ENCODE measurements at regions not wholly inside any gene's neighbourhood (a gene's known extent, or its start where the extent isn't known, plus 50 kb on each side); places are given as distances from the start of the nearest gene placed in this dataset.

DNA sequence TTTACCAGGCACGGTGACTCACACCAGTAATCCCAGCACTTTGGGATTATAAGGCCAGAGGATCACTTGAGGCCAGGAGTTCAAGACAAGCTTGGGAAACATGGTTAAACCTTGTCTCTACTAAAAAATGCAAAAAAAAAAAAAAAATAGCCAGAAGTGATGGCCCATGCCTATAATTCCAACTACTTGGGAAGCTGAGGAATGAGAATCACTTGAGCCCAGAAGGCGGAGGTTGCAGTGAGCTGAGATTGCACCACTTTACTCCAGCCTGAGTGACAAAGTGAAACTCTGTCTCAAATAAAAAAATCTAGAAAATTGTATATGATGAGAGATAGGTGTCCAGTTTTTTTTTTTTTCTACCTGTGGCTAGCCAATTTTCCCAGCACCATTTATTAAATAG, 578.2 kb downstream of the ANKRD7 start:
- DNase-seq (no peak), ATAC-seq (ENCODE audit: low read depth) (no peak)
- Mint-ChIP-seq H3K4me3 (no peak overlapping the region), H3K9me3 (ENCODE audit: insufficient read depth) (peaks cover 3% of the 10 kb centered on the region), H3K4me1 (no peaks in the 10 kb centered on the region), H3K27ac (no peak overlapping the region), H3K27me3 (no peaks in the 10 kb centered on the region)
- H3K4me2 ChIP-seq (replicated peaks; ENCODE audit: low read depth, low read length, poor library complexity, severe bottlenecking), result no peak overlapping the region
- H2AFZ ChIP-seq (ENCODE audit: insufficient read depth, low read depth, low read length, poor library complexity, severe bottlenecking), result no peak overlapping the region
- no peak overlapping the region for H3K9ac ChIP-seq (ENCODE audit: low read length)
- H3K4me1 ChIP-seq (ENCODE audit: control insufficient read depth in 2 of 2, insufficient read depth in 2 of 2, low read length in 2 of 2), result no peaks in the 10 kb centered on the region
- intact Hi-C loops (cut with micrococcal nuclease), result no loop called here
- H3K27me3 ChIP-seq (replicated peaks in 1 of 4; ENCODE audit: control extremely low read depth in 1 of 4, control insufficient read depth in 3 of 4, insufficient read depth in 4 of 4, low read length in 3 of 4), result no peaks in the 10 kb centered on the region
- TF ChIP-seq EZH2 (IDR thresholded peaks at IDR 0.05; ENCODE audit: borderline replicate concordance, insufficient read depth, low read depth, low read length, poor library complexity, severe bottlenecking), result no peak
- TF ChIP-seq, protein P1, sequence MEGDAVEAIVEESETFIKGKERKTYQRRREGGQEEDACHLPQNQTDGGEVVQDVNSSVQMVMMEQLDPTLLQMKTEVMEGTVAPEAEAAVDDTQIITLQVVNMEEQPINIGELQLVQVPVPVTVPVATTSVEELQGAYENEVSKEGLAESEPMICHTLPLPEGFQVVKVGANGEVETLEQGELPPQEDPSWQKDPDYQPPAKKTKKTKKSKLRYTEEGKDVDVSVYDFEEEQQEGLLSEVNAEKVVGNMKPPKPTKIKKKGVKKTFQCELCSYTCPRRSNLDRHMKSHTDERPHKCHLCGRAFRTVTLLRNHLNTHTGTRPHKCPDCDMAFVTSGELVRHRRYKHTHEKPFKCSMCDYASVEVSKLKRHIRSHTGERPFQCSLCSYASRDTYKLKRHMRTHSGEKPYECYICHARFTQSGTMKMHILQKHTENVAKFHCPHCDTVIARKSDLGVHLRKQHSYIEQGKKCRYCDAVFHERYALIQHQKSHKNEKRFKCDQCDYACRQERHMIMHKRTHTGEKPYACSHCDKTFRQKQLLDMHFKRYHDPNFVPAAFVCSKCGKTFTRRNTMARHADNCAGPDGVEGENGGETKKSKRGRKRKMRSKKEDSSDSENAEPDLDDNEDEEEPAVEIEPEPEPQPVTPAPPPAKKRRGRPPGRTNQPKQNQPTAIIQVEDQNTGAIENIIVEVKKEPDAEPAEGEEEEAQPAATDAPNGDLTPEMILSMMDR (IDR thresholded peaks at IDR 0.05), result no peak
- H4K20me1 ChIP-seq (ENCODE audit: control insufficient read depth, insufficient read depth, low read length, poor library complexity, severe bottlenecking), result no peaks in the 10 kb centered on the region
- H3K27ac ChIP-seq (ENCODE audit: low read length in 2 of 2), result no peak overlapping the region
- POLR2A ChIA-PET, result no interaction called here
- no peaks in the 10 kb centered on the region for H3K79me2 ChIP-seq (ENCODE audit: control insufficient read depth, insufficient read depth, low read length)
- CTCF ChIA-PET, result no interaction called here
- no CpG with 5 or more reads among the region's 2 CpGs for WGBS (ENCODE audit: insufficient coverage)
- no peak overlapping the region for H3K4me3 ChIP-seq (ENCODE audit: control extremely low read depth in 1 of 5, extremely low read depth in 1 of 5, insufficient read depth in 1 of 5, low read depth in 2 of 5, low read length in 4 of 5)
- H3K9me3 ChIP-seq (ENCODE audit: control extremely low read depth in 1 of 3, control insufficient read depth in 2 of 3, insufficient read depth in 1 of 3, low read length in 2 of 3), result peaks cover 0 to 3% (median 0%) of the 10 kb centered on the region in 3 donors
- no peaks in the 10 kb centered on the region for H3K36me3 ChIP-seq (replicated peaks in 1 of 2; ENCODE audit: control extremely low read depth in 1 of 2, control insufficient read depth in 1 of 2, extremely low read depth in 1 of 2, insufficient read depth in 2 of 2, low read length in 1 of 2)

DNA sequence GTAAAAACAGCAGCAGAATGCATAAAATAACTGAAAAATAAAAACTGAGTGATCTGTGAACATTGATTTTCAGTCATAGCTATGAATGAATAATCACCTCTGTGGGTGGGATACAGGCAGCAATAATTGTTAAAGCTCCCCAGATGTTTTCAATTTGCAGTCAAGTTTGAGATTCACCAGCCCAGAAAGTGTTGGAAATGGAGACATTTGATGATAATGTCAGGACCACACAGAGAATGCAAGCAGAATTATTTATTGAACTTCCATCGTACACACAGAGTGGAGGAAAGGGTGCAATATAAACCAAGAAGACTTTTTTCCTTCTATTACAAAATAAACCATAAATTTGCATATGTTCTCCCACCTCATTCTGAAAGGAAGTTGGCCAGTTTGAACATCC, 601.7 kb downstream of the ANKRD7 start:
- H3K9me3 Mint-ChIP-seq (ENCODE audit: insufficient read depth), result no peaks in the 10 kb centered on the region
- TF ChIP-seq, protein P1 (IDR thresholded peaks at IDR 0.05), result no peak
- TF ChIP-seq EZH2 (IDR thresholded peaks at IDR 0.05; ENCODE audit: borderline replicate concordance, insufficient read depth, low read depth, low read length, poor library complexity, severe bottlenecking), result no peak
- no peak overlapping the region for H3K27ac ChIP-seq (ENCODE audit: low read length in 2 of 2)
- no peak overlapping the region for H3K4me2 ChIP-seq (replicated peaks; ENCODE audit: low read depth, low read length, poor library complexity, severe bottlenecking)
- no peaks in the 10 kb centered on the region for H3K4me1 ChIP-seq (ENCODE audit: control insufficient read depth in 2 of 2, insufficient read depth in 2 of 2, low read length in 2 of 2)
- no peaks in the 10 kb centered on the region for H3K9me3 ChIP-seq (ENCODE audit: control extremely low read depth in 1 of 3, control insufficient read depth in 2 of 3, insufficient read depth in 1 of 3, low read length in 2 of 3)
- ChIA-PET POLR2A (no interaction called here), CTCF (no interaction called here)
- H3K27me3 ChIP-seq (replicated peaks in 1 of 4; ENCODE audit: control extremely low read depth in 1 of 4, control insufficient read depth in 3 of 4, insufficient read depth in 4 of 4, low read length in 3 of 4), result no peaks in the 10 kb centered on the region
- no peaks in the 10 kb centered on the region for H4K20me1 ChIP-seq (ENCODE audit: control insufficient read depth, insufficient read depth, low read length, poor library complexity, severe bottlenecking)
- intact Hi-C loops (cut with micrococcal nuclease), result no loop called here
- no peak overlapping the region for H2AFZ ChIP-seq (ENCODE audit: insufficient read depth, low read depth, low read length, poor library complexity, severe bottlenecking)
- H3K79me2 ChIP-seq (ENCODE audit: control insufficient read depth, insufficient read depth, low read length), result no peaks in the 10 kb centered on the region
- WGBS (ENCODE audit: insufficient coverage), result no CpG with 5 or more reads among the region's 1 CpG
- H3K4me1 Mint-ChIP-seq, result no peaks in the 10 kb centered on the region
- H3K36me3 ChIP-seq (replicated peaks in 1 of 2; ENCODE audit: control extremely low read depth in 1 of 2, control insufficient read depth in 1 of 2, extremely low read depth in 1 of 2, insufficient read depth in 2 of 2, low read length in 1 of 2), result no peaks in the 10 kb centered on the region
- no peak for DNase-seq
- no peak overlapping the region for H3K4me3 Mint-ChIP-seq
- no peak overlapping the region for H3K9ac ChIP-seq (ENCODE audit: low read length)
- no peaks in the 10 kb centered on the region for H3K27me3 Mint-ChIP-seq
- ATAC-seq (ENCODE audit: low read depth), result no peak
- H3K27ac Mint-ChIP-seq, result no peak overlapping the region
- H3K4me3 ChIP-seq (ENCODE audit: control extremely low read depth in 1 of 5, extremely low read depth in 1 of 5, insufficient read depth in 1 of 5, low read depth in 2 of 5, low read length in 4 of 5), result no peak overlapping the region
